ENCODE measurements at regions not wholly inside any gene's neighbourhood (a gene's known extent, or its start where the extent isn't known, plus 50 kb on each side); places are given as distances from the start of the nearest gene placed in this dataset.

DNA sequence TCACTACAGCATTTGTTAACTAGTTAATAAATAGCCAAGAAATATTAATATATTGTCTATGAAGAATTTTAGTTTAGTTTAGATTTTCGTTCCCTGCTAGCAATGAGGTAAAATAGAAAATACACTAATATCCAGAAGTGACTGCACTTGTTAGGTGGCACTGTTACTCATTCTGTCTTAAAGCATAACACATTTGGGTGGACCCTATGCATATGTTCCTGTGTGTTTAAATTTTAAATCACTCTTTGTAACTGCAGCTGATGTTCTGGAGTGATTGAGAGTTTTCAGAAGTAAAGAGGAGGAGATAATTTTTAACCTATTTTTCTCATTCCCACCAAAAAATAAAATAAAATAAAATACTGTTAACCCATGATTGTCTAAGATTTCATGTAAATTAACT, 73.9 kb upstream of the SOX4 start:
- DNase-seq (ENCODE audit: low read depth in 2 of 2): no peak

DNA sequence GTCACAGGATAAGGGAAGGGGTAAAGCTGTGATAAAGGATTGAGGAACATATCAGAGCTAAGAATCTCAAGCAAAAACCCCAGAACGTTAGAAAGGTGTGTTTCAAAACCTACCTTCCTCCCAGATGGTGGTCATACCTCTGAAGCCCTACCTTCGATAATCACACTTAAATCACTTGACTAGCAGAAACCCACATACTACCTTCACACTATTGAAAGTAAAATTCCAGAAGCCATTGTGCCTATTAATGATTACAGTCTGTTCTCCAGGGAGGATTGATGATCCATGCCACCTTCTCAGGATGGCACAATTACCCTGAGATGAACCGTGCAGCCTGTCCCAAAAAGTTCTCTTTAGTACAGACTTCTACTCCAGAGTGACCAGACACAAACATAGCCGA, 72.3 kb upstream of the SOX4 start:
- no peak for DNase-seq (ENCODE audit: low read depth in 2 of 2)

DNA sequence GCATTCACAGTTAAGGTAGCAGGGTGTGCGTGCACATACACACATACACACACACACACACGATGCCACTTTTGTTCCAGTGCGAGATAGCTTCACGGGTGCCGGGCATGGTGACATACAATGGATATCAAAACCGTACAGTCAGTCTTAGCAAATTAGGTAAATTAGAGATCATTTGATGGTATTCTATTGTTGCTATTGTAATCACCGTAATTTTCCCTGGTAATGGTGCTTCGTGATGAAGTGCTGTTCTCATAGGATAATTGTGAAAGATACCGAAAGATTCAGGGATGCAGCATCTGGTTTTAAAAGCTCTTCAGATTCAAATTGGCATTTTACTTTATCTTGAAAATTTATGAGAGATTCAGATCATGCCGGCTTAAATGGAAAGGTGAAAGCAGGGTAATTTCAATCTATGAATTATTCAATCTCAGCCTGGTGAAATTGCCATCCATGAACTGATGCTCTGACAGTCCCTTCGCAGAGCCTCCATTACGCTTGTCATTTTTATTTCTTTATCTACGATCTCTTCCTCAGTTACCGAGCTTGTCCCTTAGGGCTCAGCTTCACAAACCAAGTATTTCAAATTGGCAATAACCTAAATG, 71.3 kb upstream of the SOX4 start:
- DNase-seq (ENCODE audit: low read depth in 2 of 2): no peak

DNA sequence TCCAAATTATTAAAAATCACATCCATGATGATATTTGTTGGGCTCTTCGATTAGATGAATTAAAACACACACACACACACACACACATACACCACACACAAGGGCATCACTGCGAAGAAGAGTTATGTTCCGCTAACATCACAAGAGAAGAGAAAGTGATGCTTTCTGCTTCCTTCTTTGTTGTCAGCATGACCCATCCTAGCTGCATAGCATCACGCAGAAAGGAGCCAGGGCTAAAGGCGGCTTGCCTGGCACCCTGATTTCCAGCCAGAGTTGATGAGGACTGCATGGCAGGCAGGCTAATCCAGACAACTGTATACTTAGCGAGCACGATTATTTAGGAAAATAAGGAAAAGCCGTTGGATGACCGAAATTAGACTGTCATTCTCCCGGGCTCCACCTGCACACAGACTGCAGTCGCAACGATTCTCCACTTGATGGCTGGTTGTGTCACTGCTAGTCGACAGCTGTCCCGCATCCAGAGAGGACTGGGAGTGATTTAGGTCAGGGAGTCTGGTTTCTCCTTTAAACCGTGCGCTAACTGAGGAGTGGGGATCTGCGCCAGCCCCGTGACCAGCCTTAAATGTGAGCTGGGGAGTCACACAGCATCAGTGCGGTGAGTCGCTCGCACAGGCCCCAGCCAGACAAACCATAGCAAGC, 70.6 kb upstream of the SOX4 start:
- no peak for DNase-seq (ENCODE audit: low read depth in 2 of 2)

DNA sequence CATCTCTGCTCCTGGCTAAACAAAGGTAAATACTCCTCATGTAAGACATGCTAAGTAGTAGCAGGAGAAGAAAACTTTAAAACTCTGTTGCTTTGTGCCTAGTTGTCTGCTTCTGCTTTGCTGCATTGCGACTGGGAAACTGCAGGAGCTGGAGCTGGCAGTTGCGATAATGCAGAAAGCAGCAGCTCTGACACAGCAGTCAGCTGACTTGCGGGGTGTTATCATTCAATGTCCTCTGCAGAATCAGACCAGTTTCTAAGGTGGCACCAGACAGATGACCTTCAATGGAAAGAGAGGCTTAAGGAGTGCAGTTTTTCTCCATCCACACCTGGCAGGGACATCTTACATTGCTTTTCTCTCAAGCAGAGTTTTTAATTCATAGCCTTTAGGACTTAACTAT, 69.9 kb upstream of the SOX4 start:
- DNase-seq (ENCODE audit: low read depth in 2 of 2): no peak

DNA sequence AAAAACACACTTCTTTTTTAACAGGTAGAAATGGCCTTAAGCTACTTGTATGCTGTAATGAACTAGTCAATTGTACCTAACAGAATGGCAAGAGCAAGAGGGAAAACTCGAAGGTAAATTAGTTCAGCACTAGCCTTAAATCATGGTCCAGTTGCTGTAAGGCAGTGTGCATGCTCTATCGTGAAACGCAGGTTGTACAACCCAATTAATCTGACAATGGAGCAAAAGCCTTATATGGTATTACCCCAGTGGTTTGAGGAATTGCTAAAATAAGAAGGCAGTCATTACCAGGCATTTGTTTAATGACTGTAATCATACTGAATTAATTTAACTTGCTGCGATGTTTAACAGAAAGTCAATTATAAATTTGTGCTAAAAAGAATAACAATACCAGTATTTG, 69.3 kb upstream of the SOX4 start:
- no peak for DNase-seq (ENCODE audit: low read depth in 2 of 2)

DNA sequence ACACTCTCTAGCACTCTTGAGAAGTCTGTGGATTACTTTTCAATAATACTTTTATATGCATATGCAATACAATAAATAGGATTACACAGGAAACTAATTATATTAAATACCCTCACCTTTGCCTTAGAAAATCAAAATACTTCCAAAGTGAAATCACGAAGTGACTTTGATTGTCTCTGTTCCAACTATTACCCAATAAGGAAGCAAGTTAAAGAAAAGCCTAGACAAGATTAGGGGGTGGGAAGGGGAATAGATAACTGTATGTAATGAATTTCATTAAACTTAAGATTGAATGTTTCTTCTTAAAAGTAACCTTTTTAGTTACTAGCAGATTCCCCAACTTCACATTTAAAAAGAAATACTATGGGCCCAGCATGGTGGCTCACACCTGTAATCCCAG, 66.6 kb upstream of the SOX4 start:
- DNase-seq (ENCODE audit: low read depth in 2 of 2): no peak

DNA sequence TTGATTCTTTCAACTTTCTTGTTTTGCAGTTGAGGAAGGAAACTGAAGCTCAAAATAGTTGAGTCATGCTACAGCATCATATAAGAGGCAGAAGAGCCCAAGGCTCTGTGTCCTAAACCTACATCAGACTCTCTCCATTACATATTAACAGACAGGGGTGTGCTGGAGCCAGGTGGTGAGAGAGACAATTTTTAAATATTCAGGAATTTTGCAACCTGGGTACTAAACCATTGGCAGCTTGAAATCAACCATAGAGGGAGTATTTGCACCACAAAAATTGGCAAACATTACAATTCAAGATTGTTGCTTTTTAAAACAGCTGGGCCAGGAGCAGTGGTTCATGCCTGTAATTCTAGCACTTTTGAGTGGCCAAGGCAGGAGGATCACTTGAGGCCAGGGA, 65.8 kb upstream of the SOX4 start:
- no peak for DNase-seq (ENCODE audit: low read depth in 2 of 2)

DNA sequence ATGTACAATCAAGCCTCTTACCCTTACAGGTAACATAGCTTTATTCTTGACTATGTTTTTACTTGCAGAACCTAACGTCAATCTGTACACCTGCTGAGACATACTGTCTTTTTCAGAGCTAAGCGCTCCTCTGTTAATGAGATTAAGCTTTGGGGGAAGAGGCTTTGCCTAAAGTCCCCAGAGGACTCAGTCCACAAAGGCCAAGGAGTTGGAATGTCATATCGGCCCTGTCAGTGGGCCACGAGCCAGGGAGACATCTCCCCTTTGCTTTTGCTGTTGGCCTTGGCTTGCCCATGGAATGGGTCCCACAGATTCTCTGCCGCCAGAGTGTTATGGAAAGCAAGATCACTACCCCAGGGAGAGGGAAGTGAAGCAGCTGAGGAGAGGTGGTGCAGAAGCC, 64.1 kb upstream of the SOX4 start:
- no peak for DNase-seq (ENCODE audit: low read depth in 2 of 2)

DNA sequence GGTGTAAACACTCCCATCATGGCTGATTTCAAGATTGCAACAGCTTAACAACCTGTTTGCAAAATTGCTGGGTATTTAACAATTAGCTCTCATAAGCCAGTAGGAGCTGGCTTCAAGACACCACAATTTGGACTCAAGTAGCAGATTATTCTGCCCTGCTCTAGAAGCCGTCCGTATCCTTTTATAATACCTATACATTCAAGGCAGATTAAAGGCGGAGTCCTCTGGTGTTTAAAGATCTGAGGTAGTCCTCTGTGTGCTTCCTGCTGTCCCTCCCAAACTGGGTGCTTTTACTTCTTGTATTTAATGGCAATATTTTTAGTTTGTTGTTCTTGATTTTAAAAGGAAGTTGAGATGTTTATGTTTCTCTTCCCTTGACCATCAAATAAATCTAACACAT, 62.2 kb upstream of the SOX4 start:
- no peak for DNase-seq (ENCODE audit: low read depth in 2 of 2)

DNA sequence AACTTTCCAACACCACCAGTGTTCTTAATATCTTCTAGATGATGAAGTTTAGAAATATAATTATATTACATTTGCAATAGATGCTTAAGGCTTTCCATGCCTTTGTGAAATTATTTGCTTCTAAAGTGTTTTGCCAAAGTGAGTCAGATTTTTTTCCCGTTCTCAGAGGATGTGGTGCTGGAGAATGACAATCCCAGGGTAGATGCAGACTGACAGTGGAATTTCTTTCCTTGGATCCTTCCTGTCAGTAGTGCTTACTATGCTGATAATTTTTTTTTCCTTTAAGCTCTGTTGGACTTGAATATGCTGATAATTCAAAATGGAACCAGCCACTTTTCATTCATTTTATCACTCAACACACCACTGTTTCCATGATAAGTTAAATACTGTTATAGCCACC, 59.9 kb upstream of the SOX4 start:
- DNase-seq (ENCODE audit: low read depth in 2 of 2): no peak

DNA sequence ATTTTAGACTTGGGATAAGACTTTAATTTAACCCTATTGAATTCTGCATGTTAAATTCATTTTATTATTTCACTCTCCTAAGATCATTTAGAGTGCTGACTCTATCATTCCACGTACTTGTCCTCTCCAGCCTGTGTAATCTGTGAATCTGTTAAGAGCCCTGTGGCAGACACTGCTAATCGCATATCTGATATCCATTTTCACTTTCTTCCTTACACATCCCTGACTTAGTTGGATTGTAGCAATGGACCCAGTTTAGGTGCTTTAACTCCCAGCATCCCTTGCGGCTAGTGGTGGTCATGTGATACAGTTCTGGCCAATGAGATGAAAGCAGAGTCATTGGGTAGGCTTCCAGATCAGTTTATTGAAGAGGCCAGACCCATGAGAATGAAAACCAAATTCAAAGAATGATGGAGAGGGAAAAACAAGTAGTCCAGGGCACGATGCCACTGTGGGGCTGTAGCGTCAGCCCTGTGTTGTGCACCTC, 57.2 kb upstream of the SOX4 start:
- no peak for DNase-seq (ENCODE audit: low read depth in 2 of 2)

DNA sequence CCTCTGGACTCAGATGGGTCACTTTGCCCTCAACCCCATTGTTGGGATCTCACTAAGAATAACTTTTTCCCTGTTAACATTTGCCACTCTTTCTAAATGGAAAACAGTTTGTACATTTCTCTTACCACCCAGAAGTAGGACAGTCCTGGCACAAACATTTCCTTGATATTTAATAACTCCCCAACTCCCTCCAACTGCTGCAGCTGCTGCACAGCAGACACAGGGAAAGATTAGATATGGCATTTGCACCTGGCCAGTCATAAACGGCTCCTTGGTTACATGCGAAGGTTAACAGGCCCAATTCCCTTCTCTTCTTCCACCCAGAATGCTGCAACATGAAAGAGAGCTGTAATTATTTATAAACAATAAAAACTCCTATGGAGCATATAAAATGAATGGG, 55.9 kb upstream of the SOX4 start:
- no peak for DNase-seq (ENCODE audit: low read depth in 2 of 2)

DNA sequence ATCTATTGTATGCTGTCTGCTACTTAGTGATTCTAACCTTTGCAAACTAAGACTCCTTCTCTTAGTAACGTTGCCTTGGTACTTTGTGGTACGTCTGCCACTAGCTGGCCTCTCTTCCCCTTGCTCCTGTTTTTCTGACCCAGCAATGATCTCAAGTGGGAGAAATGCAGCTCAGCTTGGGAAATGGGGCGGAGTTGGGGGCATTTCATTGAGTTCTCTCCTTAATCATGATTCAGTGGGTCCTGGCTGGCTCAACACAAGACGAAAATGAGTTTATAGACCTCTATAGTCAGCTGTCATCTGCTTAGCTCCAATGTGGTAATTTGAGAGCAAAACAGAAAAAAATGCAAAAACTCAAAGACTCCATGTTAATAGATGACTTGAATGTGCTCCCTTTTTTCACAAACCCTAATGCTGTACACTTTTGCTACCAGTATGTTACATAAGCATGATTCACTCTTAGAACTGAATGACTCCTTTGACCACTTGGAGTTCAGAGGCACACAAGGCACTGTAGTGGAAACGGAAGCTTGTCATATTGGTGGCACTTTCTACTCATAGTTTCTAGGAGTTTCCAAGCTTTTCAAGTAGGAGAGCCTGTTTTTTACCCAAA, 55.3 kb upstream of the SOX4 start:
- no peak for DNase-seq (ENCODE audit: low read depth in 2 of 2)

DNA sequence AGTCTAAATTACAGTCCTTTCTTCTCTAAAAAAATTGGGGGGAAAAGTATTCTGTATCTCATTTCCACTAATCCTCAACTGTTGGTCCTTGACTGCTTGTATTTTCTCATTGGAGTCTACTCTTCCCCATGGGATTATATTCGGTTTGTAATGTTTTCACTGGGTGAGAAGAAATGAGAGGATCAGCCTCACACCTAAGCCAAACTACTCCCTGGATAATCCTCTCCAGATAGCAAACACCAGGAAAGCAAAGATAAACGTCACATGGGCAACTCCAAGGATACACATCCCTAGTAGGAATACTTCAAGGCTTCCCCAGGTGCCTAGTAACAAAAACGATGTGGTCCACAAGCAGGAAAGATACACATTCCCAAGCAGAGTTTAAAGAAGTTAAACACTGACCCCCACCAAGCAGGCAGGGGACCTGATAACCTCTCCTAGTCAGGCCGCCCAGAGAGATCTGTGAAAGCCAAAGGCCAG, 53.9 kb upstream of the SOX4 start:
- no peak for DNase-seq (ENCODE audit: low read depth in 2 of 2)

Measured in fibroblast of skin of left quadriceps (primary cell).